ENCODE measurements at regions not wholly inside any gene's neighbourhood (a gene's known extent, or its start where the extent isn't known, plus 50 kb on each side); places are given as distances from the start of the nearest gene placed in this dataset.

DNA sequence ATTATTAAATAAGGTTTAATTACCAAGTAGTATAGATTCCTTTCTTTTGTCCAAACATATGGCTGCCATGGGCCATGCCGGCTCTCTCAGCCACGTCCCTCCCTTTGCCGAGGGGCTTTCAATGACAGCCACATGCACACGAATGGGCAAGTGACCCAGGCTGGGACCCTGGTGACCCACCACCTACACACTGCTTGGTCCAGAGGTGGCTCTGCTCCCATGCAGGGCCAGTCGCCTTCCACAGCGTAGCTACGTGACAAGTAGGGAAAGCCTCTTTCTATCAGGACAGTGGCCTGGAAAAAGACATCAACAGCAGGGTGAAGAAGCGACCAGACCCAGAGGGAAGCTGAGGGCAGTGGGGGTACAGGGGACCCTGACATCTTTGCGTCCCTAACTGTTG is 152.8 kb upstream of the CST7 start:
- DNase-seq (ENCODE audit: low read depth, low spot score), result no peak

DNA sequence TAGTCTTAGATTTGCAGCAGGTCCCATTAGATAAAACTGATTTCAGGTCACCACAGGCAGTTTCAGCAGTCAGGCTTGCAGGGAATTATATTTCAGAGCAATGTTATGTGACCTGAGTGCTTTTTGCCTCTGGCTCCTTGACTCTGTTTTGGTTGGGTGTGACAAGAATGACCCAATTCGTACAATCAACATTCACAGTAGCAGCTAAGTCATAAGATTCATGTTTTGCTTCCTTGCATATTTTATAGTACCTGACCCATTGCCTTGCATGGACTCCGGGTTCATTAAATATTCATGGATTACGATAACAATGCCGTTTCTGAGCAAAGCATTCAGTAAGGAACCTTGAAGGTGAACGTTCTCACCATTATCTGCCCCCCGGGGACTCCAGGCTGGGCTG is 152.0 kb upstream of the CST7 start:
- no peak for DNase-seq (ENCODE audit: low read depth, low spot score)

GRCh38 chr20:24797745-24798655 is 151.1 kb upstream of the CST7 start:
- DNase-seq (ENCODE audit: low read depth, low spot score), result no peak

DNA sequence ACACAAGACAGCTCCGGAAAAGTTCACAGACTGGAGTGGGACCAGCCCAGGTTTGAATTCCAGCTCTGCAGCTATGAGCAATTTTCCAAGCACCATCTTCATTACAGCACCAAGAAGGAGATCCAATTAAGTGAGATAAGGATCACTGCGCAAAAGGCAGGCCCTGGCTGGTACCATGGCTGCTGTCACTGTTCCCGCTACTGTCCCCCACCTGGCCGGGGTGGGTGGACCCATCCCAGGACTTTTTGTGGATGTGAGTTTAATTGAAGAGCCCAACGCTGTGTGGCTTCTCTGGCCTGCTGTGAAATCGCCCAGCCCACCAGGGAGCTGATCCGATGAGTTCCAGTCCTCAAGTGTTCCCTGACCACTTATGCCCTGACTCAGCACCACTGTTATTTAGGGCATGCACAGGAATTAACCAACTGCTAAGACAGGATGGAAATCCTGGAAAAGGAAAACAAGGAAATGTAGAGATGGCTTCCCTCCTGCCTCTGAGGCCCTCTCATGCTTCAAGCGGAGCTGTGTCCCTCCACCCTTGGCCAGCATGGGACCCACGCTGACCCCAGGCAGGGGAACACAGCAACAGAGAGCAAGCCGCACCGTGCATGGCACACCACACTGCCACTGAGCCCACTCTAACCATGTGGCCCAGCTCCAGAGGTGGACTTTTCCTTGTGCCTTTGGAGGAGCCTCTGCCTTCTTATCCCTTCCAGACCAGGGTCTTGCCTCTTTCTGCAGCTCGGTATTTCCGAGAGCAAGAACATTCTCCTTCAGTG is 150.0 kb upstream of the CST7 start:
- DNase-seq (ENCODE audit: low read depth, low spot score), result no peak

- DNase-seq (ENCODE audit: low read depth, low spot score), result no peak
These were observed 149.0 kb upstream of the CST7 start for GRCh38 chr20:24799971-24800580.

DNA sequence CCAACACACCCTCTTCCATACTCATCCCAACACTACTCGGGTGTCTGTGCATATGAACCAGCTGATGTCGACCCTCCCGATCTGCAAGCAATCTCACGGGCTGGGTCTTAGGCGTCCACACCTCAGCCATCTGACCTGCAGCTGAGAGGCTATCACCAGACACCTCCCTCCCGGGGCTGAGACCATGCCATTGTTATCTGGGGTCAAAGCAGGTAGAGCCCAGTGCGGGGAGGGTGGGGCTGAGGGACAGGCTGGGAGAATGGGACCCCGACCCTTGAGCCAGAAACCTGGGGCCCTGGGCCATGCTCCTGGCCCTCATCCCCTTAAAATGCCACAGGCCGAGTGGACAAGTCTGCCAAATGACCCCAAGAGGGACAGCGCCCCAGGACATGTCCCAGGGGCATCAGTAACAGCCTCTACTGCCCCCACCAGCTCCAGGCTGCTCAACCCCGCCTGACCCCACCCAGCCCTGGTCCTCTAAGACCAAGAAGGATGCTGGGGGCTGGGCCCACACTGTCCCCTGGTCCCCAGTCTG is 146.7 kb upstream of the CST7 start:
- no peak for DNase-seq (ENCODE audit: low read depth, low spot score)

DNA sequence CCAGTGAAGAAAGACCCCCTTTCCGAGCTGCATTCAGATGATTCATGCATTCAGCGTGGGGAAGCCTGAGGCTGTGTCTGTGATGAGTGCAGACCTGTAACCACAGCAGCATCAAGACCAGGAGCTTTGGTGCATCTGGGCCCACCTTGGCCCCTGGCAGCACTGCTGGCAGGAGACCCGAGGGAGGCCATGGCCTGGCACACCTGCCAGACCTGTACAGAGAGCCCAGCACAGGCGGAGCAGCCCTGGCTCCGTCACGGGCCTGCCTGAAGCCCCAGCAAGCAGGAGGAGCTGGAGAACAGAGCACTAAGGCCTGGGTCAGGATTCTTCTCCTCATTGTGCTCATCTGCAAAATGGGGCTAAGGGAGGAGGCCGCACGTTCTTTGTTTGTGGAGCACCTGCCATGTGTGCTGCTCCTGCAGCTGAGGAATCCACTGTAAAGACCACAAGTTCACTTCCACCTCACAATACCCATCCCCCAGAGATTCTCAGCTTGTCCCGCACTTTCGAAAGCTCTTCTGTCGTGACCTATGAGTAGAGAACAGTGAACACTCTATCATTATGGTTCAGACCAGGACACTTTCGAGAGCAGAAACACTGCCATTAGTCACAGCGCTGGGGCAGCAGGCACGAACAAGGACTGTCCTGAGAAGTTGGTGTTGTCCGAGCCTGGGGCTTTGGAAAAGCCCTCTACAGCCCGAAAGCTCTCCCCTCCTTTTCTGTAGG is 144.4 kb upstream of the CST7 start:
- DNase-seq (ENCODE audit: low read depth, low spot score), result no peak

DNA sequence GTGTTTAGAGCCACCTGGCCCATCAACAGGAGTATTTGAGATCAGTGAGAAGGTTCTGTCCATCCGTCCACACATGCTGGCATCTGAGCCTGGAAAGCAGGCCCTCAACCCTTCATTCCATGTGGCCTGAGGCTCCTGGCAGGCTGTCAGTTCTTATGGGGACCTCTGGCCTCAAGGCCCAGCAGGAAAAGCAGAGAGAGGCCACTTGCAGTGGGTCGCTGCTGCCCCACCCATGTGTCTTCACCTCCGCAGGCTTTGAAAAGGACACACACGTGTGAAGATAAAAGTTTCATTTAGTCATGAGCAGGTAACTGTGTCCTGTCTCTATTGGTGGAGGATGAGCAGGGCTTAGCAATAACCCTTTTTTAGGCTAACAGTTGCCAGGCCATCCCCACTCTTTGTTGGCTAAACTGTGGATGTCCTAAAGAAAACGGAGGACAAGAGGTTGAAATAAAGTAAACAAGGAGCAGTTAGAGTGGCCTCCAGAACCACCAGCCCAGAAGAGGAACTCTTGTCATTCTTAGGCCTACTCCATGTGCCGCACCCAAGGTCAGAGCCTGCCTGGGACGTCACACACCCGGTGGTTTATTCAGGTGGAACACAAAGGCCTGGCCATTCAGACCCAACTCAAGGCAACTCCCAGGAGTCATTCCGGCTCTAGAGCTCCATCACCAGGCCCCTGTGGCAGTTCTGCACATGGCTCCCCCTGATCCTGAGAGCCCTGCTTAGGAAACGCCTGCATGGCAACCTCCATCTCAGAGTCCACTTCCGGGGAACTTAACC is 143.4 kb upstream of the CST7 start:
- DNase-seq (ENCODE audit: low read depth, low spot score), result no peak

DNA sequence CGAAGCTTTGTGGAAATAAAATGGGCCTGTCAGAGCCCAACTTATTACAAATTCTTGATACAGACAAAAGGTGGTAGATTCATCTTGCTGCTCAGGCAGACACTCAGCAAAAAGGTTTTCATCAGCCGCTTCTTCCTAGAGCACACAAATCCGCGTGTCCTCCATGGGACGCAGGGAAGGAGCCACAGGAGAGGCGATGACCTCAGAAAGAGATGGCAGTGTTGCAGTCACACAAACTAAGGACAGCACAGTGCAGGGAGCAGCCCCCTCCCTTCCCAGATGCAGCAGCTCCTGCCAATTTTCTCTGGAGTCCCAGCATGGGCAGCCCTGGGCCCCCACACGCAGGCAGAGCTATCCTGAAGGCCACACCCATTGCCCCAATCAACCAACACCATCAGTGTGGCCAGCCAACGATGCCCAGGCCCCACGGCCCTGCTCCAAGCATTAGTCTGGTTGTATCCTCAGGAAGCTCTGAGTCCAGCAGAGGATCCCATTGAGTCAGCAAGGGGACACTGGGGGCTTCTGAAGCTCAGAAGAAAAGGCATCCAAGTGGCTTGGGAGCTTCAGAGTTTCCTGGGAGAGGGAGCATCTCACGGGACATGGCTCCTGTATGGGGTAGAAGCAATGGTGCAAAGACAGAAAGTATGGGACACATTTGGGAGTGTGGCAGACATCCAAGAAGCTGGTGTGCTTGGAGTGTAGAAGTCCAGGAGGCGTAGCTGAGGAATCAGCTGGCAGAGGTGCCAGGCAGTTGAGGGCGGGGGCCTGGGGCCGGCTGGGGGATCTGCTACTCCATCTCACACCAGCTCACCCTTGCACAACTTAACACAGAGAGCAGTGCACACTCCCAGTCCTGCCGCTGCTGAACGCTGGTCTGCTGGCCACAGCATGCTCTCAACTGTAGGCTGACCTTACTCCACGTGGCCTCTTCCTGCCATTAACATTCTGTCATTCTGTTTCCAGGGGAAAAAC is 142.1 kb upstream of the CST7 start:
- no peak for DNase-seq (ENCODE audit: low read depth, low spot score)

- DNase-seq (ENCODE audit: low read depth, low spot score), result no peak
These were observed 140.5 kb upstream of the CST7 start for GRCh38 chr20:24808616-24809015.

DNA sequence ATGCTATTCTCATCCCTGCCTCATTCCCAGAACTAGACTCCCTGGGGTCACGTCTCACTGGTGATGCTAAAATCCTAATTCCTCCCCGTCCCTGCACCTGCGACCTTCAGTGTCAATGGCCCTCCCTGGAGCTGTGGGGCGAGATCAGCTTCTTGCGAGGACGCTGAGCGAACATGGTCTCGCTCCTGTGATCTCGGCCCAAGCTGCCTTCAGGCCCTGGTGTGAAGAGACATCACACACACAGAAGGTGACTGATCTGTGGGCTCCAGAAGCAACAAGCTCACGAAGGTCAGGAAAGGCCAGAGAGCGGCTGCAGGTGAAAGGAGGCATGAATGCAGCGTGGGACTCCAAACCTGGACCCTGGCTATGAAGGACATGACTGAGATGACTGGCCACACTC is 139.5 kb upstream of the CST7 start:
- DNase-seq (ENCODE audit: low read depth, low spot score), result no peak

GRCh38 chr20:24810676-24811407 is 138.2 kb upstream of the CST7 start:
- DNase-seq (ENCODE audit: low read depth, low spot score), result no peak

DNA sequence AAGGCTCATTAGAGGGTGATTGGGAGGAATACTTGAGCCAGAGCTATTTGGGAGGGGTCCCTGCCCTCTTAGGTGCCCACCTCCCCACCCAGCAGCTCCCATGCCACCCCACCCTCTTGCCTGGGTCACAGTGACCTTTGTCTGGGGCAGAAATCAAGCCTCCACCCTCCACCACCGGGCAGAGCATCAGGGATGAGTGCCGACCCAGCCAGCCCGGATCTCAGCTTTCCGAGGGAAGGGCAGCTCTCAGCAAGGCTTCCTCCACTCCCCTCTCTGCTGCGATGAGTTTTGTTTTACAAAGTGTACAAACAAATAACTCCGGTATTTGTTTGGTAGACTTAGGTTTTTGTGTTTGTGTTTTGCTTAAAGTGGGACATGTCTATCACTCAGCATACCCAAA is 136.7 kb upstream of the CST7 start:
- DNase-seq (ENCODE audit: low read depth, low spot score), result no peak

GRCh38 chr20:24813080-24813479 is 136.0 kb upstream of the CST7 start:
- no peak for DNase-seq (ENCODE audit: low read depth, low spot score)

DNA sequence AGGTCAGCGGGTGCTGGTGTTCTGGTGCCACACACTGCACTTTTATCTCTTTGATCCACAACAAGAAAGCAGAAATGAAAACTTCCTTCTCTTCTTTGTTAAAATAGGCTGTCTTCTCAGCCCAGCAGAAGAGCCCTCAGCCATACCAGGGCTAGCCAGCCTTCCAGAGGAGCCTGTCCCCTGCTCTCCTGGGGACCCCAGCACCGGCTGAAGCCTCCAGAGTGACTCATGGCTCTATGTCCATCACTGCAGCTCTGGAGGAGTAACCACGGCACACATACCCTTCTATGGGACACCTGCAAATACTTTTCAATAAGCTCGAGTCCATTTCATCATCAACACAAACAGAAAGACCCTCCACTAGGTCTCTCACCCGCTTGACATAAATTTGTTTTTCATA is 135.6 kb upstream of the CST7 start:
- no peak for DNase-seq (ENCODE audit: low read depth, low spot score)

GRCh38 chr20:24813936-24814335 is 135.1 kb upstream of the CST7 start:
- no peak for DNase-seq (ENCODE audit: low read depth, low spot score)

- no peak for DNase-seq (ENCODE audit: low read depth, low spot score)
These were observed 134.4 kb upstream of the CST7 start for GRCh38 chr20:24814556-24815195.

DNA sequence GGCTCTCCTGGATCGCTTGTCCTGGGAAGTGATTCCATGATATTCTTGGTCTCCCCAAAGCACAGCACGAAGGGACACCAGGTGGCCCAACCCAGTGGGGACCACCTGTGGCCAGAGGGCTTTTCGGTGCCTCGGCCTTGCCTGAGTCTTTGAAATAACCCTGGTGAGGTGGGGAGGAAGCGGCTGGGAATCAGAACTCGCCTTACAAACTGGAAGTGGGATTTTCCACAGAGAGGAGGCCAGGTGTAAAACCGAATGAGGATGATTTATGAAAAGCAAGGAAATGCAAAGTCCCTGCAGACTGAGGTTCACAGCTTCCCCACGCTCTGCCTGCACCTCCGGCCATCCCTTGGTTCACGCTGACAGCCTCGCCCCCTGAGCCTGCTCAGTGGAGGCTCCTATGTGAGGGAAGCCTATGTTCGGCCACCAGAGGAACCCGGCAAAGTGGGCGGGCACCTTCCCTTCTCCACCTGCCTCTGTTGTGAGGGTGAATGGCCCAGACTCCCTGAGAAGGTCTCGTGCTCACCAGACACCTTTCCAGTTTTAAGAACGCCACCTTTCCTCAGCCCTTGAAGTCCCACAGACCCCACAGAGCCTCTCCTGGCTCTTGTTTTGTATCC is 133.8 kb upstream of the CST7 start:
- no peak for DNase-seq (ENCODE audit: low read depth, low spot score)
